Neuron (in vitro differentiated cells): ENCODE measurements at regions not wholly inside any gene's neighbourhood (a gene's known extent, or its start where the extent isn't known, plus 50 kb on each side); places are given as distances from the start of the nearest gene placed in this dataset.
"Not testable (repeated sequence)": the region's sequence is repeated elsewhere in the genome, so short reads cannot be mapped to it uniquely, and the experiment has no call there.

Source experiments
- H2AFZ ChIP-seq: one replicate; pipeline ENCODE4 v1.6.1; 2013; ENCODE audit warnings: low read depth, mild to moderate bottlenecking, inconsistent platforms, low read length, moderate library complexity
- H3K27me3 ChIP-seq: one replicate; pipeline ENCODE4 v1.6.1; 2013; ENCODE audit warnings: low read length; ENCODE audit not compliant: insufficient read depth
- H3K36me3 ChIP-seq: one replicate; pipeline ENCODE4 v1.6.1; 2013; ENCODE audit warnings: low read length; ENCODE audit not compliant: insufficient read depth
- H3K4me1 ChIP-seq: one replicate; pipeline ENCODE4 v1.6.1; 2013; ENCODE audit warnings: low read length; ENCODE audit not compliant: insufficient read depth
- H3K4me3 ChIP-seq: 2 replicates; pipeline ENCODE4 v1.5.1; 2013; ENCODE audit warnings: mild to moderate bottlenecking, low read length, moderate library complexity
- H3K9me3 ChIP-seq: one replicate; pipeline ENCODE4 v1.6.1; 2013; ENCODE audit warnings: low read length

DNA sequence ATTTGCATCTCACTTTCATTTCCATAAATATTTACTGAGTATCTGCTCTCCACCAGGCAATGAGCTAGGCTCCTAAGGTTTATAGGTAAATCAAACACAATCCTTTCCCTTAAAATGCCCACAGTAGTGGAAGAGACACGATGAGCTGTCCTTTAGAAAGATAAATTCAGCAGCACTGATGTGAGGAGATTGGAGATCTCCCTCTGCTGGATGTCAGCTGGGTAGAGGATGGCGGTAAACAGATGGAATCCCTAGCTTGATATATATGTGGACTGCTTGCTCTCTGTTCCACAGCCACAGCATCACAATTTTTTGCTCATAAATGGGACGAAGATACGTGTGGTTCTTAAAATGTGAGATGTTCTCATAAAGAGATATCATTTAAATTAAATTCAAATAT lies 216.4 kb upstream of the RASGEF1B start:
- Histone ChIP-seq H3K9me3 (no peaks in the 10 kb centered on the region), H3K4me1 (no peaks in the 10 kb centered on the region), H3K27me3 (no peaks in the 10 kb centered on the region), H2AFZ (no peak overlapping the region), H3K4me3 (no peak overlapping the region), H3K36me3 (no peaks in the 10 kb centered on the region)

DNA sequence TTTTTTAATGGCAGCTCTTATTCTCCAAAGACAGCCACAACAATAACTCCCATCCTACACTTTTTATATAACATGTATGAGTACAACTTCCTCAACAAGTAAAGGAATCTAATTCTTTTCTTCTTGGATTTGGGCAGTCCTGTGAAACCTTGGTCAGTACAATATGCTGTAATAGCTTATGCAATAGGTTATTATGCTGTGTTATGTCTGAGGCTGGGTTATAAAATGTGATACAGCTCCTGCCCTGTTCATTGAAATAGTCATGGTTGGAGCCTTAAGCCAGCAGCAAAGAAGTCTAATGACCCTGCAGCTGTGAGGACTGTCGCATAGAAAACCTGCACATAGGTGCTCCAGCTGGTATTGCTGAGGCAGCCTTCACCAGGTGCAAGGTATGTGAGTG lies 215.8 kb upstream of the RASGEF1B start:
- Histone ChIP-seq H3K4me1 (no peaks in the 10 kb centered on the region), H3K36me3 (no peaks in the 10 kb centered on the region), H3K9me3 (no peaks in the 10 kb centered on the region), H2AFZ (no peak overlapping the region), H3K4me3 (no peak overlapping the region), H3K27me3 (no peaks in the 10 kb centered on the region)

DNA sequence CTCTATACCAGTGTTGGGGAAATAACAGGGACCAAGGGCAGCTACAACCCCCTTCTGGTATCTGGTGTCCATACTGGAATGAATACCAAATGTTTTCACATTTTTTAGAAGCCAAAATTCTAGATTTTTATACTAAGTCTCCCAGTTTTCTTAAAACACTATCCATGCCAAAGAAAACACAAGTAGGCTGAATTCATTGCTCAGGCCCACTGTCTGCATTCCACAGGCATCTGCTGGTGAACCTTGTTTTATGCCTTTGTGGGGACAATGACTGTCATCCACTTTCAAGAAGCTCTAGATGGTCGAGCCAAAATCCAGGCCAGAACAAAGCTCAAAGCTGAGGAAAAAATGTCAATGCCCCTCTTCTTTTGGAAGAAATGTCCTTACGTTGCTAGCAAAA lies 213.4 kb upstream of the RASGEF1B start:
- Histone ChIP-seq H3K4me3 (no peak overlapping the region), H3K36me3 (no peaks in the 10 kb centered on the region), H3K4me1 (no peaks in the 10 kb centered on the region), H3K9me3 (no peaks in the 10 kb centered on the region), H3K27me3 (no peaks in the 10 kb centered on the region), H2AFZ (no peak overlapping the region)

DNA sequence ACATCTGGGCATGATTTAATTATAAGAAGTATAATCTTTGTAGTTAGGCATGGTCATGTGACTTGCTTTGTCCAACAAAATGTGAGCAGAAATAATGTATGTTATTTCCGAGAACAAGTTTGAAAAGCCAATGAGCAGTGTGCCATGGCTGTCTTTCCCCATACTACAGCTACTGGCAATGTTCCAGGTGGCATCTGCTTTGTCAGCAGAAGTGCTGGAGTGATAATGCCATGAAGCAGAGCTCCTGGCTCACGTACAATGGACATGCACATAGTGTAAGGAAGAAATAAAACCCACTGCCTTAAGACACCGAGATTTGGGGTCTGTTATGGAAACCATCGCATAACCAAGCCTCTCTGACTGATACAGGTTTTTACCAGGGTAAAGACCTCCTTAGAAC lies 212.6 kb upstream of the RASGEF1B start:
- Histone ChIP-seq H3K36me3 (no peaks in the 10 kb centered on the region), H2AFZ (no peak overlapping the region), H3K9me3 (no peaks in the 10 kb centered on the region), H3K4me1 (no peaks in the 10 kb centered on the region), H3K4me3 (no peak overlapping the region), H3K27me3 (no peaks in the 10 kb centered on the region)

DNA sequence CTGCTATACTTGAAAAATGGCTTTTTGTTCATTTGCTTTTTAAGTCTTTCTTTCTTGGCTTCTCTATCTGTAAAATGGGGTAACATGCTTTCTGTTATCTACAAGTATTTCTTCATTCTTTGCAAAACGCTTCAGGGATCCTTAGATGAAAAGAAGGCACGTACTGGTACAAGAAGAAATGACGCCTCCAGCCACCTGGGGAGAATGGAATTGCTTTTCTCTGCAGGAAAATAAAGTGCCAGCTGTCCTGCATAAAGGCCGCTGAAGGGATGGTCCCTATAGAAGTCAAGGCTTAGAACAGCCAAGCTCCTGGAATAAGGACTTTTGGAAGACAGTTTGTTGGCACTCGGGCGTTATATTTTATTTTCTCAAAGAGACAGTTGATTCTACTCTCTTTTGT lies 210.8 kb upstream of the RASGEF1B start:
- H3K4me1 ChIP-seq: no peaks in the 10 kb centered on the region
- no peak overlapping the region for H2AFZ ChIP-seq
- no peaks in the 10 kb centered on the region for H3K9me3 ChIP-seq
- no peaks in the 10 kb centered on the region for H3K36me3 ChIP-seq
- H3K27me3 ChIP-seq: no peaks in the 10 kb centered on the region
- H3K4me3 ChIP-seq: no peak overlapping the region

DNA sequence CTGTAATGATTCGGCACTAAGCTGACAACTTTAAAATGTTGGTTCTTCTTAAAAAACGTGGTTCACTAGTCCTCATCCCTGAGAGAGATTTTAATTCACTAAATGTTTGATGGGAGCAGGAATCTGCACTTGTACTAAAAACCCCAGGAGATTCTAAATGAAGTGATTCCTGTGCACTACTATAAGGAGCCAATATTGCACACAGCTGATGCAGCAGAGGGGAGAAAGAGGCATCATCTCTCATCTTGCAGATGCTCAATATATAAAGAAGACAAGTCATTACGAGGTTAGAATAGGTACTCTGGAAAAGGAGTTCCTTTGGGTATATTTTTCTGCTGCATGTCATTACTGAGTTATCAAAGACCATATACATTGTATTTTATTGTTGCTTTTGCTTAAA lies 207.6 kb upstream of the RASGEF1B start:
- Histone ChIP-seq H3K9me3 (no peaks in the 10 kb centered on the region), H3K4me3 (no peak overlapping the region), H3K4me1 (no peaks in the 10 kb centered on the region), H3K27me3 (no peaks in the 10 kb centered on the region), H3K36me3 (no peaks in the 10 kb centered on the region), H2AFZ (no peak overlapping the region)

DNA sequence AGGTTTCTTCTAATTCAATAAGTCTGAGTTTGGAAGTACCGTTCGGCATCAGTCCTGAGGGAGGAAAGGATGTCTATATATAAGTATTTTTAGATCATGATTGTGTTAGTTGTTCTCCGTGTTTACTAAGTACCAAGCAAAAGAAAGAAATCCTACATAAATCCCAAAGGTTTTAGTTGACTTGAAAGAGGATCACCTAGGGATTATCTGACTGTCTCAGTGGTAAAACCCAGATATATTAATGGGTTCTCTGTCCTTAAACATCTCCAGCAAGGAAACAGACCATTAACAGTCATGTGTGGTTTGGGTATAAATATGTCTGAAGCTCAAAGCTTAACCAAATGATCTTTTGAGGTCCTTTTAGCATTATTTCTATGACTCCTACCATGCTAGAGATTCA lies 207.1 kb upstream of the RASGEF1B start:
- Histone ChIP-seq H3K4me1 (no peaks in the 10 kb centered on the region), H2AFZ (no peak overlapping the region), H3K27me3 (no peaks in the 10 kb centered on the region), H3K4me3 (no peak overlapping the region), H3K9me3 (no peaks in the 10 kb centered on the region), H3K36me3 (no peaks in the 10 kb centered on the region)

DNA sequence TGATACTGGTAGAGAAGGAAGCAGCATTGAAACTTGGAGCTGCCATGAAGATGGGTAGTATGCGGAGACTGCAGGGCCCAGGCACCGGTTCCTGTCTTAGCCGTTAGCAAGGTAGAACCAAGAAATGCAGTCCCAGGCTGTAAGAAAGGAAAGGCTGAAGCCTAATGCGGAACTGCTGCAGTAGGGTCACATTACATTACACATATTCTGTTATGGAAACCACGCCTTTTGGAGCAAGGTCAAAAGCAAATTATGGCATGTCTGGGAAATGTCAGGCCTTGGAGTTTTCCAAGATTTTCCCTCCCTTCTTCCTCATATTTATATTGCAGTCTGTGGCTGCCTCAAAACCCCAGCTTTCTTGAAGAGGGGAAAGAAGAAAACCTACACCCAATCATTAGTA lies 204.8 kb upstream of the RASGEF1B start:
- Histone ChIP-seq H3K27me3 (no peaks in the 10 kb centered on the region), H3K9me3 (no peaks in the 10 kb centered on the region), H3K4me3 (no peak overlapping the region), H3K36me3 (no peaks in the 10 kb centered on the region), H2AFZ (no peak overlapping the region), H3K4me1 (no peaks in the 10 kb centered on the region)

DNA sequence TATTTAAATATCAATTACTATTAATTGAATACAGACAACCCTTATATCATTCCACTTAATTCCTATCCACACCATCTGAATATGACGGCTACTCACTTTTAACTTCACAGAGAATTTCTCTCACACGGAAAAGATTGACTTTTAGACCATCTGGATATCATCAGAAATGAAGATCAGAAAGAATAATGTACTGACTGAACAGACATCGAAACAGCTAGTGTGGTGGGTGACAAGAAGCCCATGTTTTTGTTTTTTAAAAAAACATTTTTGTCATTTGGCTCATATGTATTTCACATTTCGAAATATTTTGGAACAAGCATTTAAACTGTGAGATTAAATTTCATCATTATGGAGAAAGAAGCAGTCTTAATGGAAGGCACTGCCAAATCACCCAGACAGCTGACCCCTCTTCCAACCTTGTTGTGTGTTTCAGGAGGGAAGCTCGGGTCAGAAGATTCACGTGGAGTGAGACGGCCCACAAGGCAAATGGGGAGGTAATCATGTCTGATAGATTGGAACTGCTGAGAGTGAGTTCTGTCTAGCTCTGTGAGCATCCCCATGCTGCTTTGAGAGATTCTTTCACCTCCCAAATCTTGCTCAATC lies 204.2 kb upstream of the RASGEF1B start:
- Histone ChIP-seq H3K27me3 (no peaks in the 10 kb centered on the region), H3K4me3 (no peak overlapping the region), H2AFZ (no peak overlapping the region), H3K4me1 (no peaks in the 10 kb centered on the region), H3K9me3 (no peaks in the 10 kb centered on the region), H3K36me3 (no peaks in the 10 kb centered on the region)

DNA sequence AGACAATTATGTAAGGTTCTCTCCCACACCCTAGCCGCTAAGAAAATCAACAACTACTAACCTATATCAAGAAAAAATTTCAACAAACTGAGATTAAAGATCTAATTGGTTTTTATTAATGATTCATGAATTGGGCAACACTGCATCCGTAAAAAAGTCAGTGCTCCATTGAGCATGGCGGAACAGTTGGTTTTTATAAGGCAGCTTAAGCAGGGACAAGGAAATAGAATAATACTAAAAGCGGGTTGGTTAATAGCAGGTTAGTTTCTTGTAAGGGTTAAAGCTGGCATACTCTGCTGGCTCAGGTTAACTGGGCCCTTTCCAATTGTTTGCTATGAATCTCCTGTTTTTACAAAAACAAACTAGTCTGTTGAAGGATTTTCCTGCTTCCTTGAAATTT lies 202.3 kb upstream of the RASGEF1B start:
- Histone ChIP-seq H3K4me1 (no peaks in the 10 kb centered on the region), H3K4me3 (no peak overlapping the region), H3K9me3 (no peaks in the 10 kb centered on the region), H3K36me3 (no peaks in the 10 kb centered on the region), H3K27me3 (no peaks in the 10 kb centered on the region), H2AFZ (no peak overlapping the region)

DNA sequence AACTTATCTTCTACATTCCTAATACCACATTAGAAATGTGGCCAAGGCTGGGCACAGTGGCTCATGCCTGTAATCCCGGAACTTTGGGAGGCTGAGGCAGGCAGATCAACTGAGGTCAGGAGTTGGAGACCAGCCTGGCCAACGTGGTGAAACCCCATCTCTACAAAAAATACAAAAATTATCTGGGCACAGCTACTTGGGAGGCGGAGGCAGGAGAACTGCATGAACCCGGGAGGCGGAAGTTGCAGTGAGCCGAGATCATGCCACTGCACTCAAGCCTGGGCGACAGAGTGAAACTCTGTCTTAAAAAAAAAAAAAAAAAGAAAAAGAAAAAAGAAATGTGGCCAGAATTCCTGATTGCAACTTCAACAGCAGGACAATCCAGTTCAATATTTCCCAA lies 196.6 kb upstream of the RASGEF1B start:
- not testable (repeated sequence) for H3K4me3 ChIP-seq, H3K9me3 ChIP-seq

DNA sequence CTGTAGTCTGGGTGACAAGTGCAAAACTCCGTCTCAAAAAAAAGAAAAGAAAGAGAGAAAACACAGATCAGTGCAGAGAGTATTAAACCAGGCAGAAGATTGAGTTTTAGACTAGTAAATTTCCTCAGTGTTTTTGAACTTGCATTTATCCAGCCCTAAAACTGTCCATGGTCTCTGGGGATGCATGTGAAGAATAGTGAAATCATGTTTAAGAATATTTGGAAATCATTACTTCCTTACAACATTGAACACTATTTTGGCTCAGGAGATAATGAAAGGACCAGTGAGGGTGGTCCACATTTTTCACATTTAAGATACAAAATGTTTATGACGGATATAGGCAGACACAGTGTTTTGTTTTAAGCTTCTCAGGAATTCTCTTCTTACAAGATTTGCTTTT lies 195.8 kb upstream of the RASGEF1B start:
- Histone ChIP-seq H3K4me1 (no peaks in the 10 kb centered on the region), H3K36me3 (no peaks in the 10 kb centered on the region), H3K9me3 (no peaks in the 10 kb centered on the region), H2AFZ (no peak overlapping the region), H3K27me3 (no peaks in the 10 kb centered on the region), H3K4me3 (no peak overlapping the region)

More for the DNA sequence above, 196.6 kb upstream of the RASGEF1B start:
- H3K4me1 ChIP-seq, H2AFZ ChIP-seq, H3K27me3 ChIP-seq, H3K36me3 ChIP-seq: not testable (repeated sequence)

DNA sequence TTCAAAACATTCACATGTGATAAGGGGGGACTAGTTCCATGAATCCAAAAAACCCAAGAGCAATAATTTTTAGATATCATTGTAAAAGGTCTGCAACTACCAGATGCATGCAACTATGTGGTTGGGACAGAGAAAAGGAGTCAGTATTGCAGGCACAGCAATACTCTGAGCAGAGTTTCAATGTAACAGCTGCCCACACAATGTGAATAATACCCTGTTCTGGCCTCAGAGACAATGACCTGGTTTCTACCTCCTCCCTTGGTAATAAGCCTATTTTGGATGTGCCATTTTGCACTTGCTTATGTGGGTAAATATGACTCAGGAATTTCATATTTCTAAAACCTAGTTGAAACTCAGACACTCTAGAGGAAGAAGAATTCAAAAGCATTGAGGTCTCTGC lies 194.8 kb upstream of the RASGEF1B start:
- H3K9me3 ChIP-seq: no peaks in the 10 kb centered on the region
- H3K27me3 ChIP-seq: no peaks in the 10 kb centered on the region
- no peaks in the 10 kb centered on the region for H3K4me1 ChIP-seq
- no peak overlapping the region for H3K4me3 ChIP-seq
- no peaks in the 10 kb centered on the region for H3K36me3 ChIP-seq
- H2AFZ ChIP-seq: no peak overlapping the region

DNA sequence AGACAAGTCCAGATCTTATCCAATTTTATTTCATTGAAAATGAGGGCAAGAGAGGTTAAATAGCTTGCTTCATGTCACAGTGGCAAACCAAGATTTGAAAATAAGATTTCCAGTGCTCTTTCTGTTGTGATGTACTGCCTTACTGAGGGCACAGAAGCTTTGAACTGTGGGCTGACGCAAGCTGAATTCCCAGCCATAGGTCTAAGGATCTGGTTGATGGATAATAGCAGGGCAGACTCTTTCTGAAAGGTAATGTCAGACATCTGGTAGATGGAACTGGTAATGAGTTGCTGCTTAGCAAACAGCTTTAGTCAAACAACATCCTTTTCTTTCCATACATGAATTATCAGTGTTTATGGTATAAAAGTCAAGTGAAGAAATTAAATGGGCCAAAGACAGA lies 193.9 kb upstream of the RASGEF1B start:
- Histone ChIP-seq H2AFZ (no peak overlapping the region), H3K27me3 (no peaks in the 10 kb centered on the region), H3K4me3 (no peak overlapping the region), H3K9me3 (no peaks in the 10 kb centered on the region), H3K4me1 (no peaks in the 10 kb centered on the region), H3K36me3 (no peaks in the 10 kb centered on the region)
